ENCODE measurements at regions not wholly inside any gene's neighbourhood (a gene's known extent, or its start where the extent isn't known, plus 50 kb on each side); places are given as distances from the start of the nearest gene placed in this dataset.

DNA sequence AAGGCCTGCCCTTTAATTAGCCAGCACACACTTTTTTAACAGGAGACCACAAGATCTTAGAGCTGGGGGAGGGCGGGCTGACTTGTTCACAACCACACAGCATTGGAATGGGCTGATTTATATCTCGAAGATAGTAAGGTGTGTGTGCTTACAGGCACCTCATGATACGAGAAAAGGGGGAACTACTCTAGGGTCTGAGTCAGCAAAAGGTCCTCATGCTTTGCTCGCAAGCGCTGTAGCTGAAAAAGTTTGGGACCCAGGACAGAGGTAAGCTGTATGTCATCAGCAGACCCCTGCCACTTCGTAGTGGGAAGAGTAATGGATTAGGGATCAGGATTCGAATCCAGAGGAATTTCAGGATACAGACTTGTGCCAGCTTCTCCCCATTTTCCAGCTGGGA is 88.9 kb upstream of the RBM19 start:
- Histone ChIP-seq H2AFZ (ENCODE audit: low read depth, low read length) (no peak overlapping the region), H3K27ac (ENCODE audit: low read length) (no peak overlapping the region), H3K4me2 (ENCODE audit: low read length) (no peak overlapping the region), H3K4me1 (ENCODE audit: low read length) (no peaks in the 10 kb centered on the region), H3K36me3 (replicated peaks; ENCODE audit: low read depth, low read length) (no peaks in the 10 kb centered on the region), H3K9me3 (ENCODE audit: insufficient read depth, low read length) (no peaks in the 10 kb centered on the region), H3K4me3 (ENCODE audit: low read length) (no peak overlapping the region), H3K9ac (ENCODE audit: low read length) (no peak overlapping the region), H4K20me1 (ENCODE audit: insufficient read depth, low read length) (no peaks in the 10 kb centered on the region), H3K27me3 (ENCODE audit: low read depth, low read length) (no peaks in the 10 kb centered on the region), H3K79me2 (ENCODE audit: low read length) (no peaks in the 10 kb centered on the region)
- TF ChIP-seq, protein P1, sequence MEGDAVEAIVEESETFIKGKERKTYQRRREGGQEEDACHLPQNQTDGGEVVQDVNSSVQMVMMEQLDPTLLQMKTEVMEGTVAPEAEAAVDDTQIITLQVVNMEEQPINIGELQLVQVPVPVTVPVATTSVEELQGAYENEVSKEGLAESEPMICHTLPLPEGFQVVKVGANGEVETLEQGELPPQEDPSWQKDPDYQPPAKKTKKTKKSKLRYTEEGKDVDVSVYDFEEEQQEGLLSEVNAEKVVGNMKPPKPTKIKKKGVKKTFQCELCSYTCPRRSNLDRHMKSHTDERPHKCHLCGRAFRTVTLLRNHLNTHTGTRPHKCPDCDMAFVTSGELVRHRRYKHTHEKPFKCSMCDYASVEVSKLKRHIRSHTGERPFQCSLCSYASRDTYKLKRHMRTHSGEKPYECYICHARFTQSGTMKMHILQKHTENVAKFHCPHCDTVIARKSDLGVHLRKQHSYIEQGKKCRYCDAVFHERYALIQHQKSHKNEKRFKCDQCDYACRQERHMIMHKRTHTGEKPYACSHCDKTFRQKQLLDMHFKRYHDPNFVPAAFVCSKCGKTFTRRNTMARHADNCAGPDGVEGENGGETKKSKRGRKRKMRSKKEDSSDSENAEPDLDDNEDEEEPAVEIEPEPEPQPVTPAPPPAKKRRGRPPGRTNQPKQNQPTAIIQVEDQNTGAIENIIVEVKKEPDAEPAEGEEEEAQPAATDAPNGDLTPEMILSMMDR (IDR thresholded peaks at IDR 0.05; ENCODE audit: low read depth, low read length) = no peak
- TF ChIP-seq EZH2phosphoT487 (IDR thresholded peaks at IDR 0.05; ENCODE audit: low read depth) = no peak

DNA sequence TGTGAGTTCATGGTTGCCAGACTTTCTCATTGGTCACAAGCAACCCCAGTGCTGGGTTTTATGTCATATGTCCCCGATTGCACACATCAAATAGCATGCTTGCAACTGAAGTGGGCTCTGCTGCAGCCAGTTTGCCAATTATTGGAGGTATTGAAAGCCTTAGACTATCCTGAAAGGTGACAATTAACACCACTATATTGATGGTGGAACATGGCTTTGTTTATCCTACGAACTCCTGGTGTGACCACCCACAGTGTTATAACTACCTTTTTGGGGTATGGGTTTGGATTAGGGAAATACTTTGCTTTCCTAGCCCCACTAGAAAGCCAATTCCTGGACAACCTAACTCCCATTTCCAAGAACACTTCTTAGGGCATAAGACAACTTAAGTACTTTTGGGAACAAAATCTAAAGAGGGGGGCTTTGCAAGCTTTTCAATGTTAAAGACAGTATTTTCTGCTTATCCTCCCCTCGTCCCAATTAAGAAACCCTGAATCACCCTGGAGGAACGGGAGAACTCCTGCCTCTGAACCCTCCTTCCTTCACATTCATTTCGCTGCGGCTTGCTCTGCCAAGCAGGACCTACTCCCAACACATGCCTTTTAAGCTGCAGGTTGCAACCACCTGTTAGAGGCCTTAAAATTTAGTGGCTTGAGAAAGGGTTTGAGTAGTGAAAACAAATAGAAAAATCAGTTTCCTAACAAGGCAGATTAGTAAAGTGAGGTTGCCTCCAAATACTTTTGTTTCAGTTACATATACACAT is 80.3 kb upstream of the RBM19 start:
- Histone ChIP-seq H3K4me2 (ENCODE audit: low read length) (no peak overlapping the region), H3K9me3 (ENCODE audit: insufficient read depth, low read length) (no peaks in the 10 kb centered on the region)
- TF ChIP-seq EZH2phosphoT487 (IDR thresholded peaks at IDR 0.05; ENCODE audit: low read depth) = no peak
- TF ChIP-seq, protein P1 (IDR thresholded peaks at IDR 0.05; ENCODE audit: low read depth, low read length) = no peak

DNA sequence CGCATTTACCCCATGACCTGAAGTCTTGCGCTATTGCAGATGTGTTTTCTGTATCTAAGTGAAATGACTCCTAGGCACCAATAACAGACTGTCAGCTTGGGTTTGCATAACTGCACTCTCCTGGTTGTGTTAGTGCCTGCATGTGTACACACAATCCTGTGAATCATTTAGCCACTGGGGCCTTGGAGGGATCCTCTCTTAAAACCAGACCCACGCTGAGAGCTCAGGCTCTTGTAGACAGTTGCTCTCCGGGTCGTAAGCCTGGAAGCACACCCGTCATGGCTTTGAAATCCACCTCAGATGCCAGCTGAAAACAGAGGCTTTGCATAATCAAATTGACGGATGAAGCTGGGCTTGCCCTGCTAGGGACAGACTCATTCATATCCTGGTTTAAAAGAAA is 79.2 kb upstream of the RBM19 start:
- Histone ChIP-seq H3K9me3 (ENCODE audit: insufficient read depth, low read length) (no peaks in the 10 kb centered on the region), H3K4me1 (ENCODE audit: low read length) (no peaks in the 10 kb centered on the region), H3K4me2 (ENCODE audit: low read length) (no peak overlapping the region), H3K36me3 (replicated peaks; ENCODE audit: low read depth, low read length) (no peaks in the 10 kb centered on the region), H4K20me1 (ENCODE audit: insufficient read depth, low read length) (no peaks in the 10 kb centered on the region), H2AFZ (ENCODE audit: low read depth, low read length) (no peak overlapping the region), H3K4me3 (ENCODE audit: low read length) (no peak overlapping the region), H3K9ac (ENCODE audit: low read length) (no peak overlapping the region), H3K79me2 (ENCODE audit: low read length) (no peaks in the 10 kb centered on the region), H3K27me3 (ENCODE audit: low read depth, low read length) (peaks cover 21% of the 10 kb centered on the region), H3K27ac (ENCODE audit: low read length) (no peak overlapping the region)
- TF ChIP-seq EZH2phosphoT487 (IDR thresholded peaks at IDR 0.05; ENCODE audit: low read depth) = no peak
- TF ChIP-seq, protein P1 (IDR thresholded peaks at IDR 0.05; ENCODE audit: low read depth, low read length) = no peak

More for the DNA sequence above, 80.3 kb upstream of the RBM19 start:
- Histone ChIP-seq H3K79me2 (ENCODE audit: low read length) (no peaks in the 10 kb centered on the region), H3K27me3 (ENCODE audit: low read depth, low read length) (peaks cover 21% of the 10 kb centered on the region), H3K36me3 (replicated peaks; ENCODE audit: low read depth, low read length) (no peaks in the 10 kb centered on the region), H4K20me1 (ENCODE audit: insufficient read depth, low read length) (no peaks in the 10 kb centered on the region), H2AFZ (ENCODE audit: low read depth, low read length) (no peak overlapping the region), H3K9ac (ENCODE audit: low read length) (no peak overlapping the region), H3K27ac (ENCODE audit: low read length) (no peak overlapping the region), H3K4me1 (ENCODE audit: low read length) (no peaks in the 10 kb centered on the region), H3K4me3 (ENCODE audit: low read length) (no peak overlapping the region)

DNA sequence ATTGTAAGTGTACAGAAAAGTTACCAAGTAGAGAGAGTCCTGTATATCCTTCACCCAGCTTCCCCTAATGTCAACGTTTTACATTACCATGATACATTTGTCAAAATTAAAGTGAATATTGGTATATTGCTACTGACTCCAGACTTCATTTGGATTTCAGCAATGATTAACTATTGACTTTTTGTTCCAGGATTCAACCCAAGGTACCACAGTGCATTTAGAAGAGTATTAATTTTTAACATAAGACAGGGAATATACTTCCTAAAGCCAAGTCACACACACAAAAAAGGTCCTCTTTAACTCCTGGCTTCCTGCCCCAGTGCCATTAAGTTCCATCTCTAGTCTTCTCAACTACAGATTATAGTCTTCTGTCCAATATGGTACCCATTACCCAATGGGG is 75.5 kb upstream of the RBM19 start:
- no peaks in the 10 kb centered on the region for H3K4me1 ChIP-seq (ENCODE audit: low read length)
- TF ChIP-seq EZH2phosphoT487 (IDR thresholded peaks at IDR 0.05; ENCODE audit: low read depth) = no peak
- TF ChIP-seq, protein P1 (IDR thresholded peaks at IDR 0.05; ENCODE audit: low read depth, low read length) = no peak
- no peaks in the 10 kb centered on the region for H3K9me3 ChIP-seq (ENCODE audit: insufficient read depth, low read length)
- no peaks in the 10 kb centered on the region for H3K79me2 ChIP-seq (ENCODE audit: low read length)
- no peak overlapping the region for H2AFZ ChIP-seq (ENCODE audit: low read depth, low read length)
- H4K20me1 ChIP-seq (ENCODE audit: insufficient read depth, low read length) = no peaks in the 10 kb centered on the region
- no peak overlapping the region for H3K27ac ChIP-seq (ENCODE audit: low read length)
- H3K36me3 ChIP-seq (replicated peaks; ENCODE audit: low read depth, low read length) = no peaks in the 10 kb centered on the region
- no peak overlapping the region for H3K4me2 ChIP-seq (ENCODE audit: low read length)
- H3K4me3 ChIP-seq (ENCODE audit: low read length) = no peak overlapping the region
- H3K27me3 ChIP-seq (ENCODE audit: low read depth, low read length) = peaks cover 24% of the 10 kb centered on the region
- H3K9ac ChIP-seq (ENCODE audit: low read length) = no peak overlapping the region

Measured in OCI-LY3 (cell line).